ENCODE measurements at regions not wholly inside any gene's neighbourhood (a gene's known extent, or its start where the extent isn't known, plus 50 kb on each side); places are given as distances from the start of the nearest gene placed in this dataset.
"Not testable (repeated sequence)": the region's sequence is repeated elsewhere in the genome, so short reads cannot be mapped to it uniquely, and the experiment has no call there.

- no peak for ATAC-seq
Observed at GRCh38 chr10:53361281-53361680, 588.7 kb upstream of the MBL2 start.

GRCh38 chr10:53358978-53359377 is 586.4 kb upstream of the MBL2 start:
- H3K4me2 ChIP-seq; POLR2A ChIA-PET; H3K4me1 ChIP-seq; H3K4me3 ChIP-seq; ATAC-seq; FAIRE-seq; H3K27ac ChIP-seq; DNase-seq (ENCODE audit: low read depth in 1 of 2, low spot score in 1 of 2); CTCF ChIA-PET; H3K9me3 ChIP-seq: not testable (repeated sequence)
- 3% methylated on average over 4 of the region's 4 CpGs for WGBS (ENCODE audit: missing lambda C conversion rate)

More at GRCh38 chr10:53361281-53361680, 588.7 kb upstream of the MBL2 start:
- Histone ChIP-seq H3K4me2 (no peak overlapping the region), H3K4me3 (no peak overlapping the region), H3K27ac (no peak overlapping the region), H3K4me1 (no peaks in the 10 kb centered on the region), H3K9me3 (no peaks in the 10 kb centered on the region)
- FAIRE-seq (no peak), DNase-seq (ENCODE audit: low read depth in 1 of 2, low spot score in 1 of 2) (no peak)
- TF ChIP-seq ZNF302 (CRISPR knock-in tag; IDR thresholded peaks at IDR 0.05) (no peak), CBX2 (IDR thresholded peaks at IDR 0.05; ENCODE audit: borderline replicate concordance, low read depth) (no peak), TP53 (CRISPR knock-in tag; IDR thresholded peaks at IDR 0.05) (no peak), ZFP36 (IDR thresholded peaks at IDR 0.05; ENCODE audit: borderline replicate concordance, partially characterized antibody) (no peak), RCOR1 (IDR thresholded peaks at IDR 0.05; ENCODE audit: low read depth, low read length) (no peak), SREBF2 (IDR thresholded peaks at IDR 0.05) (no peak), BCL3 (IDR thresholded peaks at IDR 0.05) (no peak), HMGXB4 (CRISPR knock-in tag; IDR thresholded peaks at IDR 0.05; ENCODE audit: borderline replicate concordance) (no peak), ELK1 (IDR thresholded peaks at IDR 0.05; ENCODE audit: low read depth, low read length) (no peak), NFE2L2 (conservative IDR thresholded peaks at IDR 0.05; ENCODE audit: low read length) (no peak), PBX3 (IDR thresholded peaks at IDR 0.05) (no peak)
- WGBS (ENCODE audit: missing lambda C conversion rate), result 50% methylated on average over 1 of the region's 1 CpG
- POLR2A ChIA-PET, result no interaction called here
- CTCF ChIA-PET, result no interaction called here

GRCh38 chr10:53358536-53358935 is 586.0 kb upstream of the MBL2 start:
- ChIA-PET CTCF (no interaction called here), POLR2A (no interaction called here)
- no peaks in the 10 kb centered on the region for H3K4me1 ChIP-seq
- no peaks in the 10 kb centered on the region for H3K9me3 ChIP-seq
- no peak overlapping the region for H3K4me3 ChIP-seq
- TF ChIP-seq EHMT2 (IDR thresholded peaks at IDR 0.05; ENCODE audit: low read depth) (no peak), REST (IDR thresholded peaks at IDR 0.05) (no peak), EHF (CRISPR knock-in tag; IDR thresholded peaks at IDR 0.05) (no peak), ATOH8 (CRISPR knock-in tag; IDR thresholded peaks at IDR 0.05; ENCODE audit: low read depth) (no peak), GATA3 (IDR thresholded peaks at IDR 0.05; ENCODE audit: borderline replicate concordance) (no peak), ZNF302 (CRISPR knock-in tag; IDR thresholded peaks at IDR 0.05) (no peak), FOSL2 (IDR thresholded peaks at IDR 0.05) (no peak), FOSL2 (CRISPR knock-in tag; IDR thresholded peaks at IDR 0.05) (no peak), ESRRA (IDR thresholded peaks at IDR 0.05; ENCODE audit: borderline replicate concordance, low read length) (no peak), TP53 (CRISPR knock-in tag; IDR thresholded peaks at IDR 0.05) (no peak), MAZ (IDR thresholded peaks at IDR 0.05; ENCODE audit: borderline replicate concordance, low read depth, low read length) (no peak), MYC (IDR thresholded peaks at IDR 0.05; ENCODE audit: borderline replicate concordance, low read length) (no peak), HOXB5 (CRISPR knock-in tag; IDR thresholded peaks at IDR 0.05) (no peak), POLR2A (IDR thresholded peaks at IDR 0.05; ENCODE audit: low read length) (no peak), FOSB (CRISPR knock-in tag; IDR thresholded peaks at IDR 0.05) (no peak), HEYL (CRISPR knock-in tag; IDR thresholded peaks at IDR 0.05) (no peak), JUNB (IDR thresholded peaks at IDR 0.05) (no peak), CBX8 (IDR thresholded peaks at IDR 0.05) (no peak)
- no peak overlapping the region for H3K4me2 ChIP-seq
- no peak for DNase-seq (ENCODE audit: low read depth in 1 of 2, low spot score in 1 of 2)
- WGBS (ENCODE audit: missing lambda C conversion rate), result 16% methylated on average over 4 of the region's 4 CpGs
- no peak overlapping the region for H3K27ac ChIP-seq
- no peak for FAIRE-seq
- no peak for ATAC-seq

Data from A549 (cell line).